Osteoblast (primary cell): ENCODE measurements at regions not wholly inside any gene's neighbourhood (a gene's known extent, or its start where the extent isn't known, plus 50 kb on each side); places are given as distances from the start of the nearest gene placed in this dataset.

ENCODE experiments used
- DNase-seq: peaks from one replicate; pipeline ENCODE4 v3.0.0; 2011; ENCODE audit warnings: low spot score, mixed read lengths; ENCODE audit not compliant: insufficient read length; ENCODE audit errors: missing footprints
- H2AFZ ChIP-seq: 2 replicates; pipeline ENCODE4 v1.6.0; 2011; ENCODE audit warnings: mild to moderate bottlenecking, low read length
- H3K27ac ChIP-seq: 2 replicates; pipeline ENCODE4 v1.5.1; 2011; ENCODE audit warnings: mild to moderate bottlenecking, low read depth, low read length, moderate library complexity
- H3K27me3 ChIP-seq: 2 replicates; pipeline ENCODE4 v1.6.0; 2012; ENCODE audit warnings: mild to moderate bottlenecking, control low read depth, inconsistent platforms, low read length, moderate library complexity; ENCODE audit not compliant: insufficient read depth
- H3K36me3 ChIP-seq: 2 replicates; pipeline ENCODE4 v1.5.1; 2011; ENCODE audit warnings: mild to moderate bottlenecking, low read length, control low read depth, moderate library complexity; ENCODE audit not compliant: insufficient read depth
- H3K4me1 ChIP-seq: 2 replicates; pipeline ENCODE4 v1.5.1; 2011; ENCODE audit warnings: mild to moderate bottlenecking, low read length, control low read depth, moderate library complexity; ENCODE audit not compliant: insufficient read depth
- H3K4me2 ChIP-seq: 2 replicates; pipeline ENCODE4 v1.6.0; 2011; ENCODE audit warnings: mild to moderate bottlenecking, low read length; ENCODE audit not compliant: insufficient read depth
- H3K4me3 ChIP-seq: fragments of 200-600 bp; sonication (generic); 3 replicates; pipeline ENCODE4 v1.5.1; 2012; ENCODE audit warnings: mild to moderate bottlenecking, low read length, inconsistent platforms; ENCODE audit not compliant: insufficient read depth
- H3K79me2 ChIP-seq: 2 replicates; pipeline ENCODE4 v1.6.0; 2012; ENCODE audit warnings: mild to moderate bottlenecking, low read length, control low read depth, inconsistent platforms; ENCODE audit not compliant: insufficient read depth
- H3K9me3 ChIP-seq: 2 replicates; pipeline ENCODE4 v1.5.1; 2011; ENCODE audit warnings: low read depth, low read length, control low read depth
- H4K20me1 ChIP-seq: 2 replicates; pipeline ENCODE4 v1.6.0; 2012; ENCODE audit warnings: mild to moderate bottlenecking, low read length, control low read depth; ENCODE audit not compliant: insufficient read depth
- CTCF ChIP-seq: IDR thresholded peaks from 2 replicates; pipeline ENCODE4 v1.5.1; 2011; ENCODE audit warnings: mild to moderate bottlenecking, low read depth, low read length, moderate library complexity; ENCODE audit errors: extremely low read depth

GRCh38 chr16:6775712-6776111, 556.9 kb upstream of the RBFOX1 start:
- Histone ChIP-seq H3K27ac (no peak overlapping the region), H2AFZ (no peak overlapping the region), H3K4me1 (no peaks in the 10 kb centered on the region), H3K9me3 (no peaks in the 10 kb centered on the region), H3K4me3 (no peak overlapping the region), H3K27me3 (no peaks in the 10 kb centered on the region), H4K20me1 (no peaks in the 10 kb centered on the region), H3K36me3 (no peaks in the 10 kb centered on the region), H3K79me2 (no peaks in the 10 kb centered on the region), H3K4me2 (no peak overlapping the region)
- TF ChIP-seq CTCF = no peak
- no peak for DNase-seq

- no peak overlapping the region for H3K4me2 ChIP-seq
- H3K79me2 ChIP-seq = no peaks in the 10 kb centered on the region
- H3K9me3 ChIP-seq = no peaks in the 10 kb centered on the region
- TF ChIP-seq CTCF = no peak
- no peak overlapping the region for H3K4me3 ChIP-seq
- H2AFZ ChIP-seq = no peak overlapping the region
- H4K20me1 ChIP-seq = no peaks in the 10 kb centered on the region
- H3K4me1 ChIP-seq = no peaks in the 10 kb centered on the region
- H3K27ac ChIP-seq = no peak overlapping the region
- no peaks in the 10 kb centered on the region for H3K36me3 ChIP-seq
- H3K27me3 ChIP-seq = no peaks in the 10 kb centered on the region
- no peak for DNase-seq
These were observed 560.7 kb upstream of the RBFOX1 start for GRCh38 chr16:6771956-6772355.

- TF ChIP-seq CTCF = no peak
- no peak overlapping the region for H3K4me2 ChIP-seq
- no peaks in the 10 kb centered on the region for H3K27me3 ChIP-seq
- H3K9me3 ChIP-seq = no peaks in the 10 kb centered on the region
- no peak overlapping the region for H2AFZ ChIP-seq
- H4K20me1 ChIP-seq = no peaks in the 10 kb centered on the region
- no peaks in the 10 kb centered on the region for H3K79me2 ChIP-seq
- no peaks in the 10 kb centered on the region for H3K36me3 ChIP-seq
- H3K27ac ChIP-seq = no peak overlapping the region
- no peak overlapping the region for H3K4me3 ChIP-seq
- no peak for DNase-seq
- H3K4me1 ChIP-seq = no peaks in the 10 kb centered on the region
These were observed 579.1 kb upstream of the RBFOX1 start for GRCh38 chr16:6753553-6753952.

GRCh38 chr16:6751191-6751590, 581.5 kb upstream of the RBFOX1 start:
- Histone ChIP-seq H3K27ac (no peak overlapping the region), H3K4me2 (no peak overlapping the region), H3K4me1 (no peaks in the 10 kb centered on the region), H3K9me3 (no peaks in the 10 kb centered on the region), H3K4me3 (no peak overlapping the region), H3K27me3 (no peaks in the 10 kb centered on the region), H3K79me2 (no peaks in the 10 kb centered on the region), H3K36me3 (no peaks in the 10 kb centered on the region), H2AFZ (no peak overlapping the region), H4K20me1 (no peaks in the 10 kb centered on the region)
- no peak for DNase-seq
- no peak for TF ChIP-seq CTCF
